ENCODE measurements at regions not wholly inside any gene's neighbourhood (a gene's known extent, or its start where the extent isn't known, plus 50 kb on each side); places are given as distances from the start of the nearest gene placed in this dataset.
A peak's percentile ranks its signal among the peaks of the same experiment; 100 is the strongest.

GRCh38 chr9:115946530-115946929, 207.1 kb upstream of the PAPPA start:
- DNase-seq (ENCODE audit: low read depth): peak; percentile 64
- H3K4me3 ChIP-seq (ENCODE audit: low read depth, low read length): no peak overlapping the region
- TF ChIP-seq CTCF (IDR thresholded peaks at IDR 0.05; ENCODE audit: insufficient read depth, low read depth, low read length): no peak

DNA sequence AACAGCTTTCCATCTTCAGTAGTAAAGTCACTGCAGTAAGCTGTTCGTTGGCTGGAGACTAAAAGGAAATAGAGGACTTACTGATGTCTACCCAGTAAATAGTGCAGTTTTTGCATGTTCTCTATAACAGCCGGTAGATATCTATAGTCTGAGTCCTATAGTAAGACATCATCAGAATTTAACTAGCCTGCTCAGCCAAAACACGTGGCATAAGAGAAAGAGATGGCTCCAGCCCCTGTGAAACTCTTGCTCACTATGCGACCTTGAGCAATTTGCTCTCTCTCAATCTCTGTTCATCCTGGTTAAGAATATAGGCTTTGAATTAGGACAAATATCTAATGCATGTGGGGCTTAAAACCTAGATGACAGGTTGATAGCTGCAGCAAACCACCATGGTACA, 201.6 kb upstream of the PAPPA start:
- peak; percentile 49 for DNase-seq (ENCODE audit: low read depth)
- no peak overlapping the region for H3K4me3 ChIP-seq (ENCODE audit: low read depth, low read length)
- no peak for TF ChIP-seq CTCF (IDR thresholded peaks at IDR 0.05; ENCODE audit: insufficient read depth, low read depth, low read length)

GRCh38 chr9:115952430-115953292, 200.9 kb upstream of the PAPPA start:
- DNase-seq (ENCODE audit: low read depth): peak; percentile 82

GRCh38 chr9:115956371-115956770, 197.2 kb upstream of the PAPPA start:
- DNase-seq (ENCODE audit: low read depth): no peak
- no peak for TF ChIP-seq CTCF (IDR thresholded peaks at IDR 0.05; ENCODE audit: insufficient read depth, low read depth, low read length)

More at GRCh38 chr9:115952430-115953292, 200.9 kb upstream of the PAPPA start:
- H3K4me3 ChIP-seq (ENCODE audit: low read depth, low read length): no peak overlapping the region
- TF ChIP-seq CTCF (IDR thresholded peaks at IDR 0.05; ENCODE audit: insufficient read depth, low read depth, low read length): no peak

DNA sequence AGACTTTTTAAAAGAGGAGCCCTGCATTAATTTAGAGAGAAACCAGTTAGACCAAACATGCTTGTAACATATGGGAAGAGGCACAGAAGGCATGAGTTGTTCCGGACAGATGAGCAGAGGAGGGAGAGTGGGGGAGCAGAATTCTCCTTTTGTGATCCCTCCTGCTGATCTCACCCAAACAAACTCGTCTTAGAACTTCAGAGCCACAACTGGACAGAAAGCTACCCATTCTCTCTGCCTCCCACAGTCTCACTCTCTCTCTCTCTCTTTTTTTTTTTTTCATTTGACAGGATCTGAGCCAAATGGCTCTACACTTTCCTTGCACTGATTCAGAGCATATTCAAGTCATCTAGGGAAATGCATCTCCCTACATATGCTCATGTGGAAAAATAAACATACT, 196.0 kb upstream of the PAPPA start:
- no peak for TF ChIP-seq CTCF (IDR thresholded peaks at IDR 0.05; ENCODE audit: insufficient read depth, low read depth, low read length)
- no peak overlapping the region for H3K4me3 ChIP-seq (ENCODE audit: low read depth, low read length)
- DNase-seq (ENCODE audit: low read depth): peak; percentile 30

More at GRCh38 chr9:115956371-115956770, 197.2 kb upstream of the PAPPA start:
- no peak overlapping the region for H3K4me3 ChIP-seq (ENCODE audit: low read depth, low read length)

- no peak for TF ChIP-seq CTCF (IDR thresholded peaks at IDR 0.05; ENCODE audit: insufficient read depth, low read depth, low read length)
- DNase-seq (ENCODE audit: low read depth): peak; percentile 22
- H3K4me3 ChIP-seq (ENCODE audit: low read depth, low read length): no peak overlapping the region
Observed at GRCh38 chr9:115964710-115965347, 188.8 kb upstream of the PAPPA start.
